Stimulated activated CD4-positive, alpha-beta T cell treated with anti-CD3 and anti-CD28 coated beads, Interleukin-2, amount 100 ng/mL, for 24 hours (primary cell): ENCODE measurements at regions not wholly inside any gene's neighbourhood (a gene's known extent, or its start where the extent isn't known, plus 50 kb on each side); places are given as distances from the start of the nearest gene placed in this dataset.
"Not testable (repeated sequence)": the region's sequence is repeated elsewhere in the genome, so short reads cannot be mapped to it uniquely, and the experiment has no call there.

ENCODE experiments used
- DNase-seq, 2 donors: peaks; one replicate each; pipeline ENCODE4 v3.0.0-alpha.2; 2020

DNA sequence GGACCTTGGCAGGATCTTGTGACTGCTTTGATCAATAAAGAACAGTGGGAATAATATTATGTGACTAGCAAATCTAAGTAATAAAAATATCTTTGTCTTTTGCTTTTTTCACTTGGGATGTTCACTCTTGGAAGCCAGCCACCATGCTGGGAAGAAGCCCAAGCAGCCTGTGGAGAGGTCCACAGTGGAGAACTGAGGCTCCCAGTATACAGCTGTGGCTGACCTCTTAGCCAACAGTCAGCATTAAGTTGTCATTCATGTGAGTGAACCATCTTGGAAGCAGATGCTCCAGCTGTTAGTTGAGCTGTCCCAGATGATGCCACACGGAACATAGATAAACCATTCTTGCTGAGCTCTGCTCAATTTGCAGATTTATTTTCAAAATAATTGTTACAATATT, 160.0 kb downstream of the OSR1 start:
- DNase-seq = no peak

DNA sequence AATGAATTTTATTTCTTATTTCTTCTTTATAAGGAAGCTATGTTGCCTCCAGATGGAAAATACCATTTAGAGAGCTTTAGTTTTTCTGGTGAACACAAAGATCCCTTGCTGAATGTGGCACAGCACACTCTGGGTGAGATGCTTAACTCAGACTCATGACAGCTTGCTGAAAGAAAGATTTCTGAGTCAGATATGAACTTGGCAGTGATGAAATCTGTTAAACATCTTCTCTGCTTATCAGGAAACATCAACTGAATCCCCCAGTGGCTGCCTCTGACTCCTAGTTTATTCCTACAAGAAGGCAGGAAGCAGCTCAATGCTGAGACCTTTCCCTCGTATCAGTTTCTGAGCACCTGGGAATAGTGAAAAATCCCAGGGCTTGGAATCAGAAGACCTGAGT, 162.8 kb downstream of the OSR1 start:
- no peak for DNase-seq

DNA sequence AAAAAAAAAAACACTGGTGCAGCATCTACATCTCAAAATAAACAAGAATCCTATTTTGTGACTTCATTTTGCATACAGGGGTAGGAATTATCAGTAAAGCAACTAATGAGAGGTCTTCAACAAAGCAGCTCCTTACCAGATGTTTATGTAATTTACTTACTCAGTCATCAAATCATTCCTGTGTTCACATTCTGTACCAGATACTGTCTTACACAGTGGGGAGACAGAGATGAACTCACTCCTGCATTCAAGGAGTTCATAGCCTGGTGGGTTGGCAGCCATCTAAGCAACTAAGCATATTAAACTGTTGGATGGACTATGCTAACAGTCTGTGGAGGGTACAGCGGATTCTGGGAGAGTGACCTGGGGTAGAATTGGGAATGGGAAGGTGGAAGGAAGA, 169.0 kb downstream of the OSR1 start:
- no peak for DNase-seq

DNA sequence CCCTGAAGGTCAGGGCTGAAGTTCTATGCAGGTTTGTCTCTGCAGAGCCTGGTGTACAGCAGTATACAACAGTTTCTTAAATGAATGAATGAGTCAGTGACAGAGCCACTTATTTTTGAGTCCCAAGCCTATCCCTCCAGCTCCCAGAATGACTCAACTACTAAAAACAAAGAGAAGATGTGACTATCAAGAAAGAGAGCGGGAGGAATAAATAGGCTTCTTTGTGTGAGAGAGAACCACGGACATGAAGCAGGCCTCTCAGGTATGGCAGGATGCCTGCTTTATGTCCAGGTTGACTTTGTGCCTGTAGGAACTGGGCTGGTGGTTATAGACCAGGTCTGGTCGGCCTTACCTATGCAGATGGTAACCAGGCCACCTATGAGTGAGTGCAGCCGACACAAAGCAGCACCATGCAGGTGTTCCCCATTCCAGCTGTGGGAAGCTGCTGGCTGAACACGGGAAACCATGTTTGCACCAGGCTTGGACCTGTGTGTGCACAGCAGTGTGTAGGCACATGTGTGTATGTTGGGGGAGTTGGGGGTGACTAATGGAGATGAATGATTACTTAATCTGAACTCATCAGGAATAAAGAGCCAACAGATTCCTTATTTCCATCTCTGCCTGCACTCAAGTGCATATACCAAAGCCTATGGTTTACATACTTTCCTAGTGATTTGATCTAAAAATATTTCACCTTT, 171.0 kb downstream of the OSR1 start:
- no peak for DNase-seq

DNA sequence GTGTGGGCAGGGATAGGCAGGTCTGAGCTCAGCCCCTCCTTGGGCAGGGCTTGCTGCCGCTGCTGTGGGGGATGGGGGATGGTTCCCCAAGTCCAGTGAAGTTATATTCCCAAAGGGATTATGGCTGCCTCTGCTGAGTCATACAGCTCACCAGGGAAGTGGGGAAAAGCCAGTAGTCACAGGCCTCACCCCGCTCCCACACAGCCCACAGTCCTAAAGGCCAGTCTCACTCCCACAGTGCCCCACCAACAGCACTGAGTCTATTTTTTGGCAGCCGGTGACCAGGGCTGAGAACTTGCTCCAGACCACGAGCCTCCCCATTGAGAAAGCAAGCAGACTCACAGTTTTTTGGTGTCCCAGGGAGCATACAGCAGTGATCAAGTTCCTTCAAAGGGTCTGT, 173.3 kb downstream of the OSR1 start:
- no peak for DNase-seq

DNA sequence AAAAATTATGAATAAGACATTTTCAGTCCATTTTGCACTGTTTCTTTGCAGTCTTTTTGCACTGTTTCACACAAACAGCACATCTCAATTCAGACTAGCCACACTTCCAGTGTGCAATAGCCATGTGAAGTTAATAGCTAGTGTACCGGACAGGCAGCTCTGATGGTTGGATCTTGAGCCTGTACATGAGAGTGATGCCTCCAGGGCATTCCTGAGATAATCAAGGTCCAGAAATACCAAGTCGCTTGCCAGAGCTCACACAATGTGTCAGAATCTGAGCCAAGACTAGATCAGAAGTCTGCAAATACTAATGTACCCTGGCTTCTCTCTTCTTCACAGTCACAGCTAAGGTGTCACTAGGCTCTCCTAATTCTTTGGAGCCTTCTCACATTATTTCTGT, 180.2 kb downstream of the OSR1 start:
- DNase-seq = no peak

DNA sequence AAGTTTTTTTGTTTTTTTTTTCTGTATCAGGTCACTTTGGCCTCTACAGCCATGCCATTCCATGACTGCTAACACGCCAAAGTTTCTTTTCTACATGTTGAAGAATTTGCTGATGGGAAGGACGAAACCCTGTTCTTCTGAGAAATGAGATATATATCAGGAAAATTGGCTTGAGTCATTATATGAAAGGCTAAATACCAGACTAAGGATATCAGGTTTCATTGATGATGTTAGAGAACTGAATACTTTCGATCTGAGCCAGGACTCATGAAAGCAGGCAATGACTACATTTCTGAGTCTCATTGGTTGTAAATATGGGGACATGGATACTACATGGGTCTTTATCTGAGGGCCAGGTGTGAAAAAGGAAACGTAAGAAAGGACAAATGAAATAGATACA, 181.4 kb downstream of the OSR1 start:
- DNase-seq = no peak

DNA sequence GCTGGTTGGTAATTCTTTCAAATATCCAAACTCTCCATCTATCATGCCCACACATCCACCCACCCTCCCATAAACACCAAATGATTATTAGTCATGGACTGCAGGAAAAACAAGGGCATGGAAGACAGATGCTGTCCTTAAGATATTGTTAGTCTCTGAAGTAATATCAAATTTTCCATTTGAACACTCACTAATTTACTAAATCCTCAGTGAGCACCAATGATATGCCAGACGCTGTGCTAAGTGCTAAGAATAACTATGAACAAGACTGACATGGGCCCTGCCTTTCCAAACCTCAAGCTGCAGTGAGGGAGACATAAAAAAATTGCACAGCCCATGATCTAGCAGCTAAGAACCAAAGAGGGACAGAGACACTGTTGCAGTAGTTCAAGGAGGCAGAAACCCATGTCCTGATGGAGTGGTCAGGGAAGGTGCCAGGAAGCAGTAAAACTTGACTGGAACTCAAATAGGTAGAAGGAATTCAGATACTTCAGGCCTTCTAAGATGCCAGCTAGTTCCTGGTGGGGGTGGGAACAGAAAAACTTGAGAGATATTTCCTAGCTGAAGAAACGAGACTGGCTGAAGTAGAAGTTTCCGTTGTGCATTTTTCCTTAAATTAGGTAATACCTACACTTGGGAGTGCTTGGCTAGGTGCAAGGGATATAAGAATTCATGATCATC, 182.1 kb downstream of the OSR1 start:
- DNase-seq = no peak

DNA sequence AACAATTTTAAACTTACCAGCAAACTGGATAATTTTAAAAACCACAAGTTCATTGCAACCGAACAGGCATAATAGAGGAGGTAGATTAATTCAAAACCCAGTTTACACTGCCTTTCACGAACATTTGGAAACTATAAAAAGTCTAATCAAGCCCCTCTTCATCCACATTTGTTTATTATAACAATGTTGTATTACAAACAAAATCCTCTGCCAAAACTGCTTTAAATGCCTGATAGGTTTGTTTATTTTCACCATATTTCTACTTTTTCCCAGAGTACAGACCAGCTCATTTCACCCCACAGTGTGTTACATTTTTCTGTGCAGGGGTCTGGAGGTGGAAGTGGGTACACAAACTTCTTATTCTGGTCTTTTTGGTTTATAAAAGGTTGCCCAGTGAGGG, 184.2 kb downstream of the OSR1 start:
- DNase-seq = no peak

DNA sequence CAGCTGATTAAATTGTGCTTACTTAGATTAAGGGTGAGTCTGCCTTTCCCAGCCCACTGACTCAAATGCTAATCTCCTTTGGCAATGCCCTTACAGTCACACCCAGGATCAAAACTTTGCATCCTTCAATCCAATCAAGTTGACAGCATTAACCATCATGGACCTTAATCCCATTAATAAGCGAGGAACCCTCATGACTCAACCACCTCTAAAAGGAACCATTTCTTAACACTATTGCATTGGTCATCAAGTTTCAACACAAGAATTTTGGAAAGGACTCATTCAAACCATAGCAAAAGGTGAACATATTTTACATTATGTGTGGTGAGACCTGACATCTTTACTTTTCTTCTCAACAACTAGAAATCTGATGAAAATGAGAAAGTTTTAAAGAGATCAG, 187.0 kb downstream of the OSR1 start:
- no peak for DNase-seq

DNA sequence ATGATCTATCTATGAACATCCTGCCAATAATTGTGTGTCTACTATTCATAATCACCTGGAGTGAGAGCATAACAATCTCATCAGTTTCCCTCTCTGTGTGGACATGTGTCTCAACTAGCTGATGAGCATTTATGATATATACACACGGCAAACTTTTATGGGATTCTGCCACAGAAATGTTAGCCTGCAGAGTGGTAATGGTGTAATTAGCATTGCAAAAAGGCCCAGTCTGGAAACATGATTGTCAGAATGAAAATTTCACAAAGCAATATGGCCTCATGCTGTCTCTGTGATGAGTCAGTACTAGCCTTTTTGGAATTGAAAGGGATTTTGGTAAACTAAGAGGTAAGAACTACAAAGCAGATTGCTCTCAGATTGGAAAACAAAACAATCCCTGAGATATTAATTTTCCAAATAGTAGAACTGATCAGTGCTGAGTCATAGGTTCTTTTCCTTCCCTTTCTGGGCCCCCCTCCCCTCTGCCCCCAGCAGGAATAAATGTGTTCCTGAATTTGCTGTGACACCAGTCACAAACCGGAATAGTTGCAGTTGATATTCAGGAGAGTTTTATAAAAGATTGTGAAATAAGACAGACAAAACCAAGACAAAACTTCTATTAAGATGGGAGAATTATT, 189.2 kb downstream of the OSR1 start:
- DNase-seq = no peak

DNA sequence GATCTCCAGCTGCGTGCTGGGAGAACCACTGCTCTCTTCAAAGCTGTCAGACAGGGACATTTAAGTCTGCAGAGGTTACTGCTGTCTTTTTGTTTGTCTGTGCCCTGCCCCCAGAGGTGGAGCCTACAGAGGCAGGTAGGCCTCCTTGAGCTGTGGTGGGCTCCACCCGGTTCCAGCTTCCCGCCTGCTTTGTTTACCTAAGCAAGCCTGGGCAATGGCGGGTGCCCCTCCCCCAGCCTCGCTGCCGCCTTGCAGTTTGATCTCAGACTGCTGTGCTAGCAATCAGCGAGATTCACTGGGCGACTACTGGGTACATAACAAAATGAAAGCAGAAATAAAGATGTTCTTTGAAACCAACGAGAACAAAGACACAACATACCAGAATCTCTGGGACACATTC, 194.3 kb downstream of the OSR1 start:
- DNase-seq = not testable (repeated sequence)

DNA sequence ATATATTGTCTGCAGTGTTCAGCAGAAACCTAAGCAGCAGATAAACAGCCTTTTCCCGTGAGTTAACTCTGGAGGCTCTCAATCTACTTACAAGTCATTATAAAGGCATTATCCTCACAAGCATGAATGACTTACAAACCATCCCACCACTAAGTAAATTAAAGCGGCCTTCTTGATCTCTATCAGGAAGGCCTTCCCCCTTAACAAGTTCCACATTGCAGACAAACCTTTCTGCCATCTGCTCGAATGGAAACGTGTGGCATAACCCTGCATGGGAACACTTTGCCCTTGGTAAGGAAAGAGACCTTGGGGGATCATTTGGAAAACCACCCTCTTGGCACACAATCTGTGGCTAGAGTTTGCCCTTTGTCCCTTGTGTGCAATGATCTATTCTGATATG, 199.5 kb downstream of the OSR1 start:
- no peak for DNase-seq

DNA sequence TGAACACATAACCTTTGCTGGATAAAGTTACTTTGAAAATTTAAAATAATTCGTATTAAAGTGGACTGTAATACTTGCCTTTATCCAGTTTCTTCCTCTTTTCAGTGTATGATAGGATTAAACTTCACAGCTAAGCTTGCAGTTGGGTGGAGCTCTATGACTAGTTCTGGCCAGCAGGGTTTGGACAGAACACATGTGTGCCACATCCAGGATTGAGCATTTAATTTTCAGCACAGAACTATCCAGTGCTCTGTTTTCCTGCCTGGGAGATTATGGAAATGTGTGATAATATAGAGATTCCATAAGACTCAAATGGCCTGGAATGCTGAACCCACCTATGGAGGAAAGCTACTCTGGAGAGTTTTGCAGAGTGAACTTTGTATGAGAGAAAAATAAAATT, 200.2 kb downstream of the OSR1 start:
- DNase-seq = no peak

DNA sequence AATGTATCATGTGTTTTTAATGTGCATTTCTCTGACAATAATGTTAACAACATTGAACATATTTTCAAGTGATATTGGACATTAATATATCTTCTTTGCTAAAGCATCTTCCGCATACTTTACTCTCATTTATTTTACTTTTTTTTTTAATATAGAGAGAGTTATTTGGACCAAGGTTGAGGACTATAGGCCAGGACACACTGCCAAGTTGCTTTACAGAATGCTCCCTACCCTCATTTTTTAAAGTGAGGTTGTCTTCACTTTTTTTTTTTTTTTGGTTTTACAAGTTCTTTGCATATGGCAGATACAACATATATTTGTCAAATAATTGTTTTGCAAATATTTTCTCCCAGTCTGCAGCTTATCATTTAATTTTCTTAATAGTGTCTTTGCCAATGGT, 201.8 kb downstream of the OSR1 start:
- no peak for DNase-seq

DNA sequence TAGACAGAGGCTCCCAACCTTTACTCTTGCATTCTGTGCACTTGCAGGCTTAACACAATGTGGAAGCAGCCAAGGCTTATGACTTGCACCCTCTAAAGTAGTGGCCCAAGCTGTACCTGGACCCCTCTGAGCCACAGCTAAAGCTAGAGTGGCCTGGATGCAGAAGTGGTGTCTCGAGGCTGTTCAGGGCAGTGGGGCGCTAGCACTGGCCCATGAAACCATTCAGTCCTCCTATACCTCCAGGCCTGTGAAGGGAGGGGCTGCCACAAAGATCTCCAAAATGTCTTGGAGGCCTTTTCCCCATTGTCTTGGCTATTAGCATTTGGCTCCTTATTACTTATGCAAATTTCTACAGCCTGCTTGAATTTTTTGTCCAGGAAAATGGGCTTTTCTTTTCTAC, 207.7 kb downstream of the OSR1 start:
- DNase-seq = no peak

DNA sequence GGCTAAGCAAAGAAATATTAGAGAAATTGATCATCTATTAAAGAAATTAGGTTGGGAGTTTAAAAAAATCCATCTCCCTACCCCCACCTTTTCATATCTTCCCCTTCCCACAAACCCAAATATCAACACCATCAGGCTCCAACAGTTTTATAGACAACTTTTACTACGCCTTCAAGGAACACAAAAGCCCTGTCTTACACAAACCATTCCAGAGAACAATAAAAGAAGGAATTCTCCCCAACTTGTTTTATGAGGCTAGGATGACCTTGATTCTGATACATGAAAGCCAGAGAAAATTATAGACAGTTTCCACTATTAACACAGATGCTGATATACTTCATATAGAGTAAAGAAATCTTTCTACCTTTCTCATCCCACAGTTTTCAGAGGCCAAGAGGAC, 211.6 kb downstream of the OSR1 start:
- DNase-seq = no peak

DNA sequence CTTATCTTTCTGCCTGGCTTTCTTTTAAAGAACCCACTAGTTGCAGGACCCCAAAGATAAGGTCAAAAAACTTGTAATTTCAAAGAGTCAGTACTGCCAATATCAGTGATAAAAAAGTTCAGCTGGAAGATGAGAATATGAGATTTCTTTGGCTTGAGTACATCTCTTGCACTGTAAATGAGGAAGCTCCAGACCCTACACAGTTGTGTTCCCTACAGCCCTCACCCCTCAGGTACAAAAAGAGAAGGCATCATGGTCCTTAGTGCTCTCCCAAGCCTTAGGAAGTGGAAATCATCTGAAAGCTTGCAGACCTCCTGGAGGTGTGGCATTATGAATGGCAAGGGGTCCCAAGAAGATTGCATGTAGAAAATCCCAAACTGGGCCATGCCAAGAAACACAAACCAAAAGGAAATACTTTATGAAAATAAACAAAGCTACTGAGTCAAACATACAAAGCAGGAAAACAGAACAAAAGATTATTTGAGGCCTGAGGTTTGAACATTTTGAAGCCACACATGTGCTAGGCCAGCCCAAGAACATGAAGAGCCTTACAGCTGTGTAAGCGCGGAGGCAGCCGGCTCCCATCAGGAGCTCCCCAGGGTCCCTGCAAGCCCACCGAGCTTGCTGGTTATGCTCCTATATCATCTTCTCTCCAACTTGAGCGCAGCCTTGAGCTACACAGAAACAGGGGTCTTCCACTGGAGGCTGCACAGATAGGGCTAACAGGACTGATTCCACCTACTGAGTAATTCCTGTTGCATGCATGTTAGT, 217.0 kb downstream of the OSR1 start:
- no peak for DNase-seq

DNA sequence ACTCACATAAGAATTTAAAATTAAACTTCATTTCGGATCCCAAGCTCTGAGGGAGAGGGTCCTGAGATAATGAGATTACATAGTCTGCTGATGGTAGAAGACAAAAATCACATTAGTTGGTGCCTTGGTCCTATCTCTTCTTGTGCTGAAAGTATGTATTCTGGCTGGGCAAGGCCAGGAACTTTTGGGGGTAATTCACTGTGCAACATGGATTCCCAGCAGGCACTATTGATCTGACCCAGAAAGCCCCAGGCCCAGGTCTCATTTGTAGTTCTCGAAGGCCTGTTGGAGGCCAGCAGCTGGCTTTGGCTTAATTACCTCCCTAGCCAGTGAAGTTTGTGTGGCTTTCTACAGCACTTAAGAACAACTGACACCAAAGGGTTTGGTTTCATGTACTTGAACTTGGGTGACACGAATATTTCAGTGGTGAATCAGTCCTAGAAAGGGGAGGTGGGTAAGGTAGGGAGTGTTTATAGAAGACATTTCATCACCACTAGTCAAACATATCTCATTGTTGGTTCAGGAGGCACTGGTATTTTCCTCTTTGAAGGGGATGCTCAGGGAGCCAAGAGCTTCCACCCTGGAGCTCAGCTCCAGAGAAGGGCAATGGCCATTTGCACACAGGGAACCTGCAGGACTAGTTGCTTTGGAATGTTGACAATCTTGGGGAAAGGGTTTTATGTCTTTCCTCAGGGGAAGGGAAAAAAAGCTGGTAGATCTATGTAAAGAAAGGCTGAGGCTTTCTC, 217.8 kb downstream of the OSR1 start:
- no peak for DNase-seq

DNA sequence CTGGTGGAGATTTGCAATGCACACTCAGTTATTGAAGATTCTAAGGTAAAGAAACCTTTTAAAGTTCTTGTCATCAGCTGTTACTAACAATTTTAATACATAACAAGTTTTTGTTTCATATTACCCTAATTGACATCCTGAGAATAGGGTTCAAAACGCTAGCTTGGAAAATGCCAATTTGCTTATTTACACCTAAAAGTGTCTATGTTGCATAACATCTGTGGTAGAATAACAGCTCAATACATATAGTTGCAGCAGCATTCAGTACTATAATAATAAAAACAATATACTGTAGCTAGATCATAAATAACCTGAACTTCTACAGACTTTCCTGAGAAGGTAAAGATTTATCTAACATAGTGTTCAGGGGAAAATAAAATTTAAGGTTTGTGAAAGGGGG, 219.0 kb downstream of the OSR1 start:
- DNase-seq = no peak

DNA sequence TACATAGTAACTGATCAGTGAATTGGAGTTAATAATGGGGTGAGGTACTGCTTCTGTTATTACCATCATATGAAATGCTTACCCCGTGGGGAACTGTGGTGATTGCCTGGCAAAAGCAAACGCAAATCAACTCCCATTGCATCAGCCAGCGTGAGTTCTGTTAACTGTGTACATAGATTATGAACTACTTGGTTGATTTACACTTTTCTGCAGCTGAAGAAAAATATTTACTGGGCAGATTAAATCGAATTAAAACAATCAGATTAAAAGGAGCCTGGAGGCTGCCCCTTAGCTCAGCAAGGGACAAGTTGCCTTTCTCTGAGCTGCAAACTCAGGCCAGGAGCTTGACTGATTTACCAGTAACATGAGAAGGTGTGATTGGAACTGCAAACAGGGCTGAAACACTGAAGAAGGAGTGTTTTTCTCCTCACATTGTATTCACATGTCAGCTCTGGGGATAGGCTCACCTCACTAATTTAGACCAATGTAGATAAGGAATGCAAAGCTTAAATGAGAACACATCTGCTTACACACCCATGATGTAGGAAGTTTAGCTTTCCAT, 220.1 kb downstream of the OSR1 start:
- no peak for DNase-seq

DNA sequence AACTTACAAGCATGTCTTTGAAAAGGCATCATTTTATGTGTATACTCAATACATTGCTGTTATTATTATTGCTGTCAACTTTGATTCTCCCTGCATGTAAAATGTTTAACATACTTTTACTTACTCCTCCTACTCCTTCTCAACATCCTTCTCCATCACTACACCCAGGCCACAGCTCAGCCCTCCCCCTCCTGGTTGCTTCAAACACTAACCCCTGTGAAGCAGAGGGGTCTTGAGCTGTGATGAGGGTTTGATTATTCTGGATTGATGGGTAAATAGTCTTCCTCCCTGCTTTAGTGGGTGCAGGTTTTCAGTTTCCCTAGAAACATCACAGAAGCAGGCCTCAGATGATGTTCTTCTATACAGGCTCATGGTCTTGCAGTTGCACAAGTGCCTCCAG, 221.0 kb downstream of the OSR1 start:
- no peak for DNase-seq

DNA sequence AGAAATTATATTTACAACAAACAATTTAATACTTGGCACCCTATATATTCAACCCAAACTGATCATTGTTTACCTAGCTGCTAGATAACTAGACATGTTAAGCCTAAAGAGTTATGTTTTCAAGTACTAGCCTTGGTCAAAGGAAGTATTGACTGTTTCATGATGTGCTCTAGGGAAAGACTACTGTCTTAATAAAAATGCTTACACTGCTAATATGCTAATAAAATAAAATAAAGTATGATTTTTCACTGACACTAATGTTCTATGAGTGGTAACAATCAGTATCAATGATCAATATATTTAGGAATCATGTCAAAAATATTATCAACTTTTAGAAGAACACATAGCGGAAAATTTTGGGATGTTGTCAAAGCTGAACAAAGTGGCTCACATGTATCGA, 225.5 kb downstream of the OSR1 start:
- no peak for DNase-seq
